ENCODE measurements at regions not wholly inside any gene's neighbourhood (a gene's known extent, or its start where the extent isn't known, plus 50 kb on each side); places are given as distances from the start of the nearest gene placed in this dataset.

GRCh38 chr2:47629501-47630460 is 59.0 kb upstream of the KCNK12 start:
- TF ChIP-seq CTCF (IDR thresholded peaks at IDR 0.05) (no peak), POLR2A (IDR thresholded peaks at IDR 0.05) (no peak)

Data from right lobe of liver (tissue), 4 donors.